ENCODE measurements at regions not wholly inside any gene's neighbourhood (a gene's known extent, or its start where the extent isn't known, plus 50 kb on each side); places are given as distances from the start of the nearest gene placed in this dataset.

GRCh38 chr2:11953258-11953657 lies 206.8 kb downstream of the LPIN1 start:
- CTCF ChIA-PET, result no interaction called here
- Mint-ChIP-seq H3K36me3 (ENCODE audit: low read depth) (no peaks in the 10 kb centered on the region), H3K9me3 (no peaks in the 10 kb centered on the region), H3K4me1 (ENCODE audit: low read depth) (peaks cover 4% of the 10 kb centered on the region), H3K4me3 (no peak overlapping the region), H3K27me3 (peaks cover 16% of the 10 kb centered on the region), H3K27ac (no peak overlapping the region)
- POLR2A ChIA-PET, result no interaction called here
- DNase-seq, result no peak
- intact Hi-C loops (cut with micrococcal nuclease), result no loop called here
- TF ChIP-seq CTCF (IDR thresholded peaks at IDR 0.05), result no peak
- ATAC-seq, result no peak

DNA sequence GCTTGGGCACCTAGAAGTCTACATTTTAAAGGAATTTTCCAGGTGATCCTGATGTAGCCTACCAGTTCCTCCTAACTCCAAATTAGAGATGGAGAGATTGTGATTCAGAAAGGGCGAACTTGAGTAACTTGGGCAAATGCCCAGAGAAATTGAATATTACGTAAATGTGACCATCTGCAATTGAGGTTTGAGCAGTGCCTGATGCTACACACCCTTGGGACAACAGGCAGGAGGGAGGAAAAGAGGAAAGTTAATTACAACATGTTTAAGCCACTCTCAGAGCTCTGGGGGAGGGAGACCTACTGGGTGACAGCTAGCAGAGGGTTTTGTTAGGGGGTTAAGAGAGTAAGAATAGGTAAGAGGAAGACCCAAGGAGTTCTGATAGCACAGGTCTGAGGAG lies 208.9 kb downstream of the LPIN1 start:
- Mint-ChIP-seq H3K4me3 (no peak overlapping the region), H3K9me3 (no peaks in the 10 kb centered on the region), H3K27me3 (peaks cover 16% of the 10 kb centered on the region), H3K27ac (no peak overlapping the region), H3K36me3 (ENCODE audit: low read depth) (no peaks in the 10 kb centered on the region), H3K4me1 (ENCODE audit: low read depth) (peaks cover 4% of the 10 kb centered on the region)
- TF ChIP-seq CTCF (IDR thresholded peaks at IDR 0.05), result no peak
- intact Hi-C loops (cut with micrococcal nuclease), result no loop called here
- ATAC-seq, result no peak
- CTCF ChIA-PET, result no interaction called here
- no peak for DNase-seq
- POLR2A ChIA-PET, result no interaction called here

DNA sequence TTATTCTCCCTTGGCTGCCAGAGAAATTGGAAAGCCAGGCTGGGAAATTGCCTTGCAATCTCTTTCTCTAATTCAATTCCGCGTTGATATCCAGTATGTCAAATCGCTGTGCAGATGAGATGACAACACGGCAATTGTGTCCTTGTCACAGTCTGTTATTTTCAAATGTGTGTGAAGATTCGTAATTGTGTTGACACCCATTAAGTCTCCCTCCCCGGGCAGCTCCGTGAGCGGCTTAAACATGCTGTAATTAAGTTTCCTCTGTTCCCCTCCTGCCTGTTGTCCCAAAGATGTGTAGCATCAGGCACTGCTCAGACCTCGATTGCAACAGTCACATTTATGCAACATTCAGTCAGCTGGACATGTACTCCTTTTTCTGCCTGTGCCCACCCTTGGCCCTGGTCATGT lies 209.5 kb downstream of the LPIN1 start:
- ATAC-seq (no peak), DNase-seq (no peak)
- Mint-ChIP-seq H3K36me3 (ENCODE audit: low read depth) (no peaks in the 10 kb centered on the region), H3K27ac (no peak overlapping the region), H3K4me1 (ENCODE audit: low read depth) (peaks cover 4% of the 10 kb centered on the region), H3K27me3 (peaks cover 16% of the 10 kb centered on the region), H3K4me3 (no peak overlapping the region), H3K9me3 (no peaks in the 10 kb centered on the region)
- intact Hi-C loops (cut with micrococcal nuclease), result no loop called here
- POLR2A ChIA-PET, result no interaction called here
- CTCF ChIA-PET, result no interaction called here
- no peak for TF ChIP-seq CTCF (IDR thresholded peaks at IDR 0.05)

DNA sequence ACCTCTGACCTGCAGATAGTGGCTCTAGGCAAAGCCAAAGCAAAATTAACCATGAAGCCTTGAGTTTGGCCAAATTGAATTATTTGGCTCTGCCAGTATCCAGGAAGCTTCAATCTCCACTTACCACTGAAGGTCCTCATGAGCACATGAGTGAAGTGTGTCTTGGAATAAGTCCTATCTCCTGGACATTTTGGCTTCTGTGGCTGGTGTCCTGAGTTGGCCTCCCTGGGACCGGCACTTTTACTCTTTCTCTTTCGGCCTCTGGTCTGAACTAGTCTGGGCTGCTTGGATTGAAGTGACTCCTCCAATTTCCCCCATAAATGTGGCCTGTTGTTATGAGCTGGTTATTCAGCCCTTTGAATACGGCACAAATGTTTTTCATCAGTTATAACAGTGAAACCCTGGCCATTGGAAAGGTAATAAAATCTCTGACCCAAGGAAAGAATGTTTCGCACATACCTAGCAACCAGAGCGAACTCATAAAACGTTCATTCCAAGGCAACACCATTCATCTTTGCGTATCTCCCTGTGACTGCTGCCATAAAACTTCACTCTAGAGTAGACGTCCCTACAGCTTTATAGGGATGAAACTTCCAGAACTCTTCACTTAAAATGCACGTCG lies 216.4 kb downstream of the LPIN1 start:
- H3K27me3 Mint-ChIP-seq, result no peaks in the 10 kb centered on the region
- intact Hi-C loops (cut with micrococcal nuclease), result no loop called here
- H3K4me1 Mint-ChIP-seq (ENCODE audit: low read depth), result peaks cover 1% of the 10 kb centered on the region
- TF ChIP-seq CTCF (IDR thresholded peaks at IDR 0.05), result no peak
- no peaks in the 10 kb centered on the region for H3K9me3 Mint-ChIP-seq
- ChIA-PET POLR2A (interaction anchor here (0.6 kb wide), 1 partner anchor 19 kb away, joined by 5 read pairs; no protein-coding TSS in a partner anchor), CTCF (no interaction called here)
- no peak overlapping the region for H3K4me3 Mint-ChIP-seq
- no peak for DNase-seq
- H3K36me3 Mint-ChIP-seq (ENCODE audit: low read depth), result no peaks in the 10 kb centered on the region
- H3K27ac Mint-ChIP-seq, result no peak overlapping the region
- ATAC-seq, result no peak

DNA sequence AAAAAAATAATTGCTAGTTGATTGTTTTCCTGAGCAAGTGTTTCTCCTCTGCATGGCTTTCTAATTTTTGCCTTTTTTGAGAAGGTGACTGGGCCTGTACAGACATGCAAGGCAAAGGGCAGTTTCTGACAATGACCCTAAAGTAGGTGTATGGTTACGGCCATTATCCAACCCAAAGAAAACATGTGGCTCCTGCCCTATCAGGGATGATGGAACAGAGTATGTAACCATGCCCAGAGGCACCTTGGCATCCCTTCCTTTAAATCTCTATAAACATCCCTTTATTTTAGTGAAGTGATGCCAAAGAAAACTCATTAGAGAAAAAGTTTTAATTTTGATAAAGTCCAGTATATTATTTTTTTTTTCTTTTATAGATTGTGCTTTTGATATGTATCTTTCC lies 217.5 kb downstream of the LPIN1 start:
- CTCF ChIA-PET, result no interaction called here
- Mint-ChIP-seq H3K9me3 (no peaks in the 10 kb centered on the region), H3K36me3 (ENCODE audit: low read depth) (no peaks in the 10 kb centered on the region), H3K4me1 (ENCODE audit: low read depth) (peaks cover 1% of the 10 kb centered on the region), H3K4me3 (no peak overlapping the region), H3K27ac (no peak overlapping the region), H3K27me3 (no peaks in the 10 kb centered on the region)
- intact Hi-C loops (cut with micrococcal nuclease), result no loop called here
- DNase-seq (no peak), ATAC-seq (no peak)
- POLR2A ChIA-PET, result no interaction called here
- TF ChIP-seq CTCF (IDR thresholded peaks at IDR 0.05), result no peak

Measured in activated CD8-positive, alpha-beta T cell treated with anti-CD3 and anti-CD28 coated beads for 36 hours (primary cell).